Naive thymus-derived CD4-positive, alpha-beta T cell (primary cell): ENCODE measurements at regions not wholly inside any gene's neighbourhood (a gene's known extent, or its start where the extent isn't known, plus 50 kb on each side); places are given as distances from the start of the nearest gene placed in this dataset.

Experiments used
- ATAC-seq: fragments of 150-1000 bp; cut with Tn5 transposase; 2 replicates; pipeline ENCODE4 v1.10.0; 2021; ENCODE audit warnings: mild to moderate bottlenecking, moderate library complexity
- CTCF ChIA-PET: fragments of 350-600 bp; sonication (Branson Sonifier 250); formaldehyde crosslinking; loops from one replicate; lab custom pipeline; 2021; ENCODE audit warnings: antibody characterized with exemption; lab: Charles Lee
- POLR2A ChIA-PET: fragments of 350-600 bp; sonication (Branson Sonifier 250); formaldehyde crosslinking; loops from one replicate; lab custom pipeline; 2021; ENCODE audit warnings: antibody characterized with exemption, inconsistent platforms; lab: Charles Lee
- DNase-seq, 9 donors: peaks; one replicate each; pipeline versions ENCODE4 v3.0.0 to v3.0.0-alpha.2; 2020 to 2022; ENCODE audit warnings: mixed read lengths in 1 of 9
- H3K27ac ChIP-seq: one replicate; pipeline ENCODE4 v1.7.0; 2013; ENCODE audit warnings: mild to moderate bottlenecking, low read depth, low read length, moderate library complexity
- H3K27me3 ChIP-seq, 2 donors: one replicate each; pipeline ENCODE4 v1.7.0; 2013; ENCODE audit warnings: low read length in 2 of 2, mild to moderate bottlenecking in 2 of 2, moderate library complexity in 2 of 2; ENCODE audit not compliant: control insufficient read depth in 2 of 2, insufficient read depth in 2 of 2
- H3K36me3 ChIP-seq, 3 experiments: 1 replicate in 2 of 3; 2 replicates in 1 of 3; pipeline ENCODE4 v1.7.0; 2013; ENCODE audit warnings: low read length in 3 of 3, mild to moderate bottlenecking in 3 of 3, moderate library complexity in 1 of 3; ENCODE audit not compliant: insufficient read depth in 3 of 3, control insufficient read depth in 2 of 3
- H3K4me1 ChIP-seq, 2 donors: one replicate each; pipeline ENCODE4 v1.7.0; 2013; ENCODE audit warnings: low read length in 2 of 2, mild to moderate bottlenecking in 2 of 2, moderate library complexity in 1 of 2; ENCODE audit not compliant: control insufficient read depth in 2 of 2, insufficient read depth in 2 of 2
- H3K4me3 ChIP-seq: 2 replicates; pipeline ENCODE4 v1.7.0; 2013; ENCODE audit warnings: mild to moderate bottlenecking, low read length
- H3K9me3 ChIP-seq, 3 experiments: 1 replicate in 2 of 3; 2 replicates in 1 of 3; pipeline ENCODE4 v1.7.0; 2013; ENCODE audit warnings: low read length in 3 of 3; ENCODE audit not compliant: control insufficient read depth in 2 of 3
- H3K27ac Mint-ChIP-seq, 9 donors: one replicate each; pipeline ENCODE4 v1.8.0; 2020 to 2022; ENCODE audit warnings: mixed read lengths in 9 of 9, mild to moderate bottlenecking in 8 of 9, moderate library complexity in 5 of 9, inconsistent platforms in 2 of 9
- H3K27me3 Mint-ChIP-seq, 5 donors: one replicate each; pipeline ENCODE4 v1.8.0; 2021 to 2022; ENCODE audit warnings: mixed read lengths in 5 of 5, mild to moderate bottlenecking in 1 of 5
- H3K36me3 Mint-ChIP-seq, 5 donors: one replicate each; pipeline ENCODE4 v1.8.0; 2020 to 2022; ENCODE audit warnings: mixed read lengths in 5 of 5, mild to moderate bottlenecking in 3 of 5, inconsistent platforms in 1 of 5
- H3K4me1 Mint-ChIP-seq, 7 donors: one replicate each; pipeline ENCODE4 v1.8.0; 2020 to 2022; ENCODE audit warnings: mixed read lengths in 7 of 7, mild to moderate bottlenecking in 3 of 7, inconsistent platforms in 1 of 7
- H3K4me3 Mint-ChIP-seq, 10 donors: one replicate each; pipeline ENCODE4 v1.8.0; 2020 to 2022; ENCODE audit warnings: mild to moderate bottlenecking in 10 of 10, mixed read lengths in 10 of 10, moderate library complexity in 6 of 10, inconsistent platforms in 2 of 10
- H3K9me3 Mint-ChIP-seq, 11 donors: one replicate each; pipeline ENCODE4 v1.8.0; 2020 to 2022; ENCODE audit warnings: mixed read lengths in 11 of 11, mild to moderate bottlenecking in 4 of 11, inconsistent platforms in 1 of 11, moderate library complexity in 1 of 11
- intact Hi-C, 2 donors: fragments of 100-400 bp; cut with micrococcal nuclease; formaldehyde crosslinking; loops; one replicate each; pipeline ENCODE4 v1.15.1; 2023

DNA sequence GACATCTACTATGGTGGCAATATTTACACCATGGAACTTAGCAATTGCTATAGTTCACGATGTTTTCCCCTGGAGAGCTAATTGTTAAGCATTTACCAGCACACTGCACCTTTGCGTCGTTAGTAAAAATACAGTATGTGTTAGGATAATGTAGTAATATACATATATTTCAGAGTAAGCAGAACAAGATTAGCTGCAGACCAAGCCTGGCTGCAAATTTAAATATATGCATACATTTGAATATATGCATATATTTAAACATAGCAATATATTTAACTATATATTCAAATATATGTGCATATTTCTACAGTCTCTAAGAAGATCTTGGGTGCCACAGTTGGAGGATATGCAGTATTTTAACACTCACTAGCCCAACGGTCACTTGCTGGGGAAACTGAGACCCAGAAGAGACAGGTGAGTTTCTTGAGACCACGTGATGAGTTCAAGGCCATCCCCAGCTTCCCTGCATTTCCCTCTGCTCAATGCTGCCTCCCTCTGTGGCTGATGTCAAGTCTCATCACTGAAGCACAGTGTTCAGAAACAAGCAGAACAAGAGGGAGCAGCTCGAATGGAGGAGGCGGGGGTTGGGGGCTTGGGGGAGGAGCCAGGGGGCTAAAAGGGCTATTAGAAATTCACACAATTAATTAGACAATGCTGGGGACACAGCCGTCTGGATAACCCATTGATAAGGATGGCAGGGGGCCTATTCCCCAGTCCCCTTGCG, 708.0 kb downstream of the MED13L start:
- POLR2A ChIA-PET: no interaction called here
- Mint-ChIP-seq H3K4me3 (no peak overlapping the region), H3K4me1 (no peaks in the 10 kb centered on the region), H3K27ac (no peak overlapping the region), H3K27me3 (peaks cover 0 to 9% (median 0%) of the 10 kb centered on the region in 5 donors), H3K36me3 (peaks cover 0 to 5% (median 0%) of the 10 kb centered on the region in 5 donors), H3K9me3 (peaks cover 0 to 11% (median 2%) of the 10 kb centered on the region in 11 donors)
- H3K36me3 ChIP-seq: no peaks in the 10 kb centered on the region
- ATAC-seq (no peak), DNase-seq (no peak)
- H3K27ac ChIP-seq: no peak overlapping the region
- H3K4me1 ChIP-seq: no peaks in the 10 kb centered on the region
- CTCF ChIA-PET: no interaction called here
- H3K27me3 ChIP-seq: no peaks in the 10 kb centered on the region
- H3K9me3 ChIP-seq: no peaks in the 10 kb centered on the region
- H3K4me3 ChIP-seq: no peak overlapping the region
- intact Hi-C loops: no loop called here

DNA sequence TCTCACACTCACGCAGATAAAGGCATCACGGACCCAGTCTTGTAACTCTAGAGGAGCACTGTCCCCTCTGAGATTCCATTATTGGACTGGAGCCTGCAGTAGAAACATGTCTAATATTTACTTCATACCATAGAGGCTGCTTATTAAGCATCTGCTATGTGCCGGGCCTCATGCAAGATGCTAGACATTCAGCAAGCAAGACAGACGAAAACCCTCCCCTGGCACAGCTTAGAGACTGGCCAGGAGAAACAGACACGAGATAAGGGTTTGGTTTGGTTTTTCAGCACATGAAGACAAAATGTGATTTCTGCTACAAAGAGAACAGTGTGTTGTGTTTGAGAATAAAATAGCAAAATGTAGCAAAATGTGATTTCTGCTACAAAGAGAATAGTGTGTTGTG, 719.2 kb downstream of the MED13L start:
- CTCF ChIA-PET: no interaction called here
- Histone ChIP-seq H3K27me3 (no peaks in the 10 kb centered on the region), H3K36me3 (no peaks in the 10 kb centered on the region), H3K4me1 (no peaks in the 10 kb centered on the region), H3K27ac (no peak overlapping the region), H3K4me3 (no peak overlapping the region), H3K9me3 (no peaks in the 10 kb centered on the region)
- Mint-ChIP-seq H3K27ac (no peak overlapping the region), H3K27me3 (peaks cover 0 to 6% (median 0%) of the 10 kb centered on the region in 5 donors), H3K4me3 (no peak overlapping the region), H3K4me1 (no peaks in the 10 kb centered on the region), H3K36me3 (no peaks in the 10 kb centered on the region), H3K9me3 (peaks cover 1 to 15% (median 5%) of the 10 kb centered on the region in 11 donors)
- ATAC-seq: no peak
- DNase-seq: no peak
- POLR2A ChIA-PET: no interaction called here
- intact Hi-C loops: no loop called here

DNA sequence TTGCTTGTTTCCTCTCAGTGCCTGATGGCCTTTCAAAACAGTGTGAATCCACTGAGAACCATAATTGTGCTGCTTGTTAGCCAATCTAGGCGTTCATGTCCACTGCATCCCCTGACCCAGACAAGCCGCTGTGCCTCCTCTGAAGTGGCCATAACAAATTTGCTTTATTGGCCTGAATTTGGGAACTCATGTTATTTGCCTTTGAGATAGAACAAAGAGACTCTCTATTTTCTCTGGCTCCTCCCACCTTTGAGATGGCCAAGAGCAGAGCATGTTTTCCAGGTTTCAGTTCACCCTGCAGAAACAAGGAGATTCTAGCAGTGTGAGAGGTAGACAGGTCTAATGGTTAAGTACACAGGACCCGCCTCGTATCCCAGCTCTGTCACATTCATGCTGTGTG, 723.9 kb downstream of the MED13L start:
- ATAC-seq (no peak), DNase-seq (no peak)
- H3K36me3 Mint-ChIP-seq: no peaks in the 10 kb centered on the region
- Histone ChIP-seq H3K4me3 (no peak overlapping the region), H3K4me1 (no peaks in the 10 kb centered on the region), H3K36me3 (no peaks in the 10 kb centered on the region), H3K27me3 (no peaks in the 10 kb centered on the region), H3K9me3 (no peaks in the 10 kb centered on the region), H3K27ac (no peak overlapping the region)
- H3K9me3 Mint-ChIP-seq: peaks cover 0 to 14% (median 3%) of the 10 kb centered on the region in 11 donors
- ChIA-PET POLR2A (no interaction called here), CTCF (no interaction called here)
- H3K27ac Mint-ChIP-seq: no peak overlapping the region
- peaks cover 0 to 5% (median 0%) of the 10 kb centered on the region in 7 donors for H3K4me1 Mint-ChIP-seq
- H3K4me3 Mint-ChIP-seq: no peak overlapping the region
- peaks cover 0 to 4% (median 0%) of the 10 kb centered on the region in 5 donors for H3K27me3 Mint-ChIP-seq
- intact Hi-C loops: no loop called here

DNA sequence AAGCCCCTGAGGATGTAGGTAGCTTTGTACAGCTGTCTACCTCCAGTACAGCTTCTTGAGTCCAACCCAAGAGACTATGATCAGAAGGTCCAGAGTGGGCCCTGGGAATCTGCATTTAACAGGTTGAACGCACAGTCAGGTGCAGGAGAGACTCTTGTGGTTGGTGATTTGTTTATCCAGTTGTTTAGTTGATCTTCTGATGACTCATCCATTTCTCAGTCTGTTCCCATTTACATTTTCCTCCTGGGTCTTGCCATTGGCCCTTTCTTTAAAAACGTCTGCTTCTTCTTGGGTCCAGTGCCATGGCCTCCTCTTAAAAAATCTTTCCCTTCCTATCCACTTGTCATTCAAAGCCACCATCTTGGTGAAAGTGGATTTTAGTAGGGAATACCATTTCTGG, 734.2 kb downstream of the MED13L start:
- intact Hi-C loops: no loop called here
- no peaks in the 10 kb centered on the region for H3K27me3 ChIP-seq
- no peaks in the 10 kb centered on the region for H3K36me3 ChIP-seq
- H3K9me3 ChIP-seq: no peaks in the 10 kb centered on the region
- POLR2A ChIA-PET: no interaction called here
- no peak overlapping the region for H3K4me3 ChIP-seq
- peaks cover 2 to 26% (median 8%) of the 10 kb centered on the region in 11 donors for H3K9me3 Mint-ChIP-seq
- H3K4me3 Mint-ChIP-seq: no peak overlapping the region
- H3K27ac ChIP-seq: no peak overlapping the region
- H3K4me1 Mint-ChIP-seq: no peaks in the 10 kb centered on the region
- DNase-seq (no peak), ATAC-seq (no peak)
- CTCF ChIA-PET: no interaction called here
- no peaks in the 10 kb centered on the region for H3K36me3 Mint-ChIP-seq
- no peak overlapping the region for H3K27ac Mint-ChIP-seq
- peaks cover 0 to 8% (median 0%) of the 10 kb centered on the region in 5 donors for H3K27me3 Mint-ChIP-seq
- no peaks in the 10 kb centered on the region for H3K4me1 ChIP-seq

DNA sequence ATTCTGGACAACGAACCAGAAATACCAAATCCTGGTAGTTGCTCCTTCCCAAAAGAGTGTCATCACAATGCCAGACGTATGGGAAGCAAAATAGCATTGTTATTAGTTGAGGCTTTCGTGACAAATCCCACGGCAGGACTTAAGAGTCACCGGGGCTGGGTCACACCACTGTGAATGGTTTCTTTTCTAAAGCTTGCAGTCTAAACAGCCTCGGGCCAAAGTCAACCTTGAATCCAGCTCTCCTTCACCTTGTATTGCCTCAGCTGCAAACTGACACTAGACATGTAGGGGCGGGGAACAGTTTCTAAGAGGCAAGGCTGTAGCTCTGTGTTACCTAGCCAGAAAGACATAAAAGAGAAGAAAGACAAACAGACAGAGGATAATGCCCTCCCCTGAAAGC, 734.8 kb downstream of the MED13L start:
- H3K9me3 ChIP-seq: no peaks in the 10 kb centered on the region
- Mint-ChIP-seq H3K9me3 (peaks cover 2 to 31% (median 8%) of the 10 kb centered on the region in 11 donors), H3K27me3 (peaks cover 0 to 8% (median 0%) of the 10 kb centered on the region in 5 donors), H3K4me3 (no peak overlapping the region), H3K27ac (no peak overlapping the region), H3K4me1 (no peaks in the 10 kb centered on the region), H3K36me3 (no peaks in the 10 kb centered on the region)
- H3K4me3 ChIP-seq: no peak overlapping the region
- intact Hi-C loops: no loop called here
- no peaks in the 10 kb centered on the region for H3K36me3 ChIP-seq
- DNase-seq (no peak), ATAC-seq (no peak)
- no peak overlapping the region for H3K27ac ChIP-seq
- ChIA-PET CTCF (no interaction called here), POLR2A (no interaction called here)
- H3K27me3 ChIP-seq: no peaks in the 10 kb centered on the region
- no peaks in the 10 kb centered on the region for H3K4me1 ChIP-seq

DNA sequence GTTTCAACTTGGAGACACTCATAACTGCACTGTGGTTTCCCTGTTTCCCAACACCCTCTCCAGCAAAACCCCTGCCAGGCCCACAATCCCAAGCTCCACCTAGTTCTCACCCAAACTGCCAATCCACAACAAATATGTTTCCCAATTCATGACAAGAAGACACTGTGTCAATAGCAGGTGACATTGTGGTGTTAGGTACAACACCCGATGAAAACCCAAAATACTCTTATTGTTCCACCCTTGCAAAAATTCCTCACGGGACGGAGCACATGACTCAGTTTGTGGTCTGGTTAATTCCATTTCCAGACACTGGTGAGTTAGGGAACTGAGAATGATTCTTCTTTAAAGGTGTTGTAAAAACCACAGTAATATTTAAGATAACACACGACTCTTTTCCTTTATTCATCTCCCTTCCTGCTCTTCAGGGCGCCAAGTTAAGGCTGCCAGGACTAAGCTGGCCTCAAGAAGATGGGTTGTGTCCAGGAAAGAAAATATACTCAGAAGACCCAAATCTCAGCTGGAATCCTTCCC, 735.5 kb downstream of the MED13L start:
- CTCF ChIA-PET: no interaction called here

DNA sequence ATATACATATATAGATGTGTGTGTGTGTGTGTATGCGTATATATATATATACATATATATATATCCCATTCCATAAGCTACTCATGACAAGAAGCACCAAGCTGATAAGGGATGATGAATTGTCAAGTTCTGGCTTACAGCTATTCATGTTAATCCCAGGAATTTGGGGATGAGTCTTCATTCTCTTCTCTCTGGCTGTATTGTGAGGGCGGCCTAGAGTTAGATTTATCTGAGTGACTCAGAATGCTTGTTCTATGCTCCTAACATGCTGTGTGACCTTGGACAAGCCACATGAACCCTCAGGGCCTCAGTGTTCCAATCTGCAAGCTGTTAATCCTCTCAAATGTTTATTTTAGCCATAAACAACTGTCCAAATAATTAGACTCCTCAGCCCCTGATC, 749.0 kb downstream of the MED13L start:
- Histone ChIP-seq H3K4me1 (no peaks in the 10 kb centered on the region), H3K4me3 (no peak overlapping the region), H3K9me3 (no peaks in the 10 kb centered on the region), H3K36me3 (no peaks in the 10 kb centered on the region), H3K27me3 (no peaks in the 10 kb centered on the region), H3K27ac (no peak overlapping the region)
- Mint-ChIP-seq H3K27ac (no peak overlapping the region), H3K9me3 (peaks cover 0 to 5% (median 0%) of the 10 kb centered on the region in 11 donors), H3K4me1 (no peaks in the 10 kb centered on the region), H3K4me3 (no peak overlapping the region), H3K27me3 (no peaks in the 10 kb centered on the region), H3K36me3 (no peaks in the 10 kb centered on the region)
- intact Hi-C loops: no loop called here
- ATAC-seq (no peak), DNase-seq (no peak)
- ChIA-PET CTCF (no interaction called here), POLR2A (no interaction called here)

More for the DNA sequence above, 735.5 kb downstream of the MED13L start:
- Histone ChIP-seq H3K36me3 (no peaks in the 10 kb centered on the region), H3K4me3 (no peak overlapping the region), H3K27ac (no peak overlapping the region), H3K27me3 (no peaks in the 10 kb centered on the region), H3K4me1 (no peaks in the 10 kb centered on the region), H3K9me3 (no peaks in the 10 kb centered on the region)
- Mint-ChIP-seq H3K27me3 (peaks cover 0 to 8% (median 0%) of the 10 kb centered on the region in 5 donors), H3K9me3 (peaks cover 2 to 37% (median 9%) of the 10 kb centered on the region in 11 donors), H3K36me3 (no peaks in the 10 kb centered on the region), H3K4me3 (no peak overlapping the region), H3K27ac (no peak overlapping the region), H3K4me1 (no peaks in the 10 kb centered on the region)
- intact Hi-C loops: no loop called here
- DNase-seq: no peak
- no peak for ATAC-seq
- POLR2A ChIA-PET: no interaction called here
